ENCODE measurements at regions not wholly inside any gene's neighbourhood (a gene's known extent, or its start where the extent isn't known, plus 50 kb on each side); places are given as distances from the start of the nearest gene placed in this dataset.

DNA sequence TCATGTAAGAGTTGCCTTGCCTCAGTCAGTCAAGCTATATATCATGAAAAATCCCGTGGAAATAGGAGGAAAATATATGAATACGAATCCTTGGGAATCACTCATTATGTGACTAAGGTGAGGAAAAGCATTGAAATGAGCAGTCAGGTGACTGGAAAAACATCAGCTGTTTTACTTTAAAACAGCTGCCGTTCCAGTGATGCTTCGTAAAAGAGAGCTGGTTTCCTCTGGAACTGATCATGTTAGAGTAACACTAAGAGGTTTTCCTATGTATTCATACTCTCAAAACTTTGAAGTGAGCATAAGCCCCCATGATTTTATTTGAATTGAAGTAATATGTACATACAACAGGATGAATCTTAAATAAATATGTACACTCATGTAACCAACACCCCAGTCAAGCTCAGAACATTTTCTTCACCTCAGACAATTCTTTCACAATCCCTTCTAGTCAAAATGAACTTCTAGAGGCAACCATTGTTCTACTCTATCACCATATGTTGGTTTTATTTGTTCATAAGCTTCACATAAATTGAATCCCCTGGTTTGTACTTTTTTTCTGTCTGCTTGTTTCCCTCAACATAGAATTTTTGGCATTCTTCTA, 107.7 kb downstream of the SLC25A46 start:
- Histone ChIP-seq H3K27me3 (ENCODE audit: control insufficient read depth in 2 of 2, insufficient read depth in 2 of 2, low read length in 2 of 2) (no peaks in the 10 kb centered on the region), H3K36me3 (ENCODE audit: control insufficient read depth in 2 of 3, insufficient read depth in 3 of 3, low read length in 3 of 3) (no peaks in the 10 kb centered on the region), H3K4me3 (ENCODE audit: low read length) (no peak overlapping the region), H3K9me3 (ENCODE audit: control insufficient read depth in 2 of 3, low read length in 3 of 3) (no peaks in the 10 kb centered on the region), H3K27ac (ENCODE audit: low read depth, low read length) (no peak overlapping the region), H3K4me1 (ENCODE audit: control insufficient read depth in 2 of 2, insufficient read depth in 2 of 2, low read length in 2 of 2) (no peaks in the 10 kb centered on the region)
- CTCF ChIA-PET = no interaction called here
- intact Hi-C loops (cut with micrococcal nuclease) = no loop called here
- POLR2A ChIA-PET = no interaction called here
- ATAC-seq (no peak), DNase-seq (no peak)
- Mint-ChIP-seq H3K4me1 (no peaks in the 10 kb centered on the region), H3K9me3 (peaks cover 2 to 36% (median 5%) of the 10 kb centered on the region in 11 donors), H3K27ac (no peak overlapping the region), H3K36me3 (peaks cover 0 to 4% (median 0%) of the 10 kb centered on the region in 5 donors), H3K4me3 (no peak overlapping the region), H3K27me3 (peaks cover 0 to 9% (median 4%) of the 10 kb centered on the region in 5 donors)

DNA sequence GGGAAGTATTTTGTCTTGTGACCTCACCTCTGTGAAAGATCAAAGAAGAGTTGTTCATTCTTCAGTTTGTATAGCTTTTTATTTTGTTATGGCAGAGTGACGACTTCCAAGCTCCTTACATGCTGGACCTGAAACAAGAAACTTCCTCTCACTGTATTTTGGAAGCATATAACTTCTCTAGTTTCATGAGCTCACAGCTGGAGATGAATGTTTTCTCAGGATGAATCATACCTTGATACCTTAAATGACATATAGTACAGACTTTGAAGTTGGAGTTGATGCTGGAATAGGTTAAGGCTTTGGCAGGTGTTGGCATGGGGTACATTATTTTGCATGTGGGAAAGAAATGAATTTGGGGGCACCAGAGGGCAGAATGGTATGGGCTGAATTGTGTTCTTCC, 112.5 kb downstream of the SLC25A46 start:
- POLR2A ChIA-PET = no interaction called here
- intact Hi-C loops (cut with micrococcal nuclease) = no loop called here
- Histone ChIP-seq H3K36me3 (ENCODE audit: control insufficient read depth in 2 of 3, insufficient read depth in 3 of 3, low read length in 3 of 3) (no peaks in the 10 kb centered on the region), H3K27ac (ENCODE audit: low read depth, low read length) (no peak overlapping the region), H3K27me3 (ENCODE audit: control insufficient read depth in 2 of 2, insufficient read depth in 2 of 2, low read length in 2 of 2) (no peaks in the 10 kb centered on the region), H3K9me3 (ENCODE audit: control insufficient read depth in 2 of 3, low read length in 3 of 3) (no peaks in the 10 kb centered on the region), H3K4me3 (ENCODE audit: low read length) (no peak overlapping the region), H3K4me1 (ENCODE audit: control insufficient read depth in 2 of 2, insufficient read depth in 2 of 2, low read length in 2 of 2) (no peaks in the 10 kb centered on the region)
- Mint-ChIP-seq H3K9me3 (peaks cover 2 to 31% (median 5%) of the 10 kb centered on the region in 11 donors), H3K27me3 (peaks cover 0 to 28% (median 20%) of the 10 kb centered on the region in 5 donors), H3K27ac (no peak overlapping the region), H3K4me1 (no peaks in the 10 kb centered on the region), H3K36me3 (peaks cover 0 to 7% (median 0%) of the 10 kb centered on the region in 5 donors), H3K4me3 (no peak overlapping the region)
- no peak for DNase-seq
- ATAC-seq = no peak
- CTCF ChIA-PET = no interaction called here

DNA sequence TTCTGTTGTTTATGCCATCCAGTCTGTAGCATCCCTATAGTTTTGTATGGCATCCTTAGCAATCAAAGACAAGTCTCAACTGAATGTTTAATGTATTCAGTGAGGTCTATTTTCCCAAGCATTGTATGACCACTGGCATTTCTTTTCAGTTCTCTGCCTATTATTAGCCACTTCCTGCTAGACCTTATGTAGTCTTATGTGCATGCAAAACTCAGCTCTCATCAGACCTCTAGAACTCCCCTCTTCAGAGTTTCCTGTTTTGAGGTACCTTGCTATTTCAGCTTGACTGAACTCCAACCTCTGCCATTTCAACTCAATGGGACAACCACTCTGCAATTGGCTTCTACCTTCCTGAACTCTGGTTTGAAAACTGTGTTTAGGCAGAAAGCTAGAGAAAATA, 113.2 kb downstream of the SLC25A46 start:
- POLR2A ChIA-PET = no interaction called here
- intact Hi-C loops (cut with micrococcal nuclease) = no loop called here
- CTCF ChIA-PET = no interaction called here

DNA sequence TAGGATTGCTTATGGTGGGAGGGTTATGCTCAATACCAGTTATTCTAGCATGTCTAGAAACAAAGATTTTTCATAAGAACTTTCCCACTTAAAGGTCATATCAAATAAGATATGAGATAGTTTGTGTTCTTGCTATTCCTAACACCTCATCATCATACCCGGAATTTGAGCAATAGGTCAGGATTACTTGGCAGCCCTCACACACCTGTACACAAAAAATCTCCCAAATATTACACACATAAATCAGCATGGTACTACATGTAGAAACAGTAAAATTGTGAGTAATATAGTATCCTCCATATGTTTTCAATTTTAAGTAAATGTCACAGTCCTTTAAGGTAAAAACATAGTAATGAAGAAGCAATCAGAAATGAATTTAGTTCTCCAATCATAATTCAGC, 113.7 kb downstream of the SLC25A46 start:
- no peak overlapping the region for H3K4me3 Mint-ChIP-seq
- ATAC-seq (no peak), DNase-seq (no peak)
- Histone ChIP-seq H3K4me3 (ENCODE audit: low read length) (no peak overlapping the region), H3K9me3 (ENCODE audit: control insufficient read depth in 2 of 3, low read length in 3 of 3) (no peaks in the 10 kb centered on the region), H3K27ac (ENCODE audit: low read depth, low read length) (no peak overlapping the region), H3K4me1 (ENCODE audit: control insufficient read depth in 2 of 2, insufficient read depth in 2 of 2, low read length in 2 of 2) (no peaks in the 10 kb centered on the region), H3K27me3 (ENCODE audit: control insufficient read depth in 2 of 2, insufficient read depth in 2 of 2, low read length in 2 of 2) (no peaks in the 10 kb centered on the region), H3K36me3 (ENCODE audit: control insufficient read depth in 2 of 3, insufficient read depth in 3 of 3, low read length in 3 of 3) (no peaks in the 10 kb centered on the region)
- POLR2A ChIA-PET = no interaction called here
- intact Hi-C loops (cut with micrococcal nuclease) = no loop called here
- CTCF ChIA-PET = no interaction called here
- H3K9me3 Mint-ChIP-seq = peaks cover 0 to 31% (median 5%) of the 10 kb centered on the region in 11 donors
- no peak overlapping the region for H3K27ac Mint-ChIP-seq
- H3K27me3 Mint-ChIP-seq = peaks cover 0 to 32% (median 20%) of the 10 kb centered on the region in 5 donors
- no peaks in the 10 kb centered on the region for H3K4me1 Mint-ChIP-seq
- peaks cover 0 to 7% (median 0%) of the 10 kb centered on the region in 5 donors for H3K36me3 Mint-ChIP-seq

More for the DNA sequence above, 113.2 kb downstream of the SLC25A46 start:
- H3K27me3 Mint-ChIP-seq = peaks cover 0 to 32% (median 20%) of the 10 kb centered on the region in 5 donors
- no peak overlapping the region for H3K4me3 ChIP-seq (ENCODE audit: low read length)
- no peaks in the 10 kb centered on the region for H3K4me1 Mint-ChIP-seq
- no peaks in the 10 kb centered on the region for H3K9me3 ChIP-seq (ENCODE audit: control insufficient read depth in 2 of 3, low read length in 3 of 3)
- H3K4me1 ChIP-seq (ENCODE audit: control insufficient read depth in 2 of 2, insufficient read depth in 2 of 2, low read length in 2 of 2) = no peaks in the 10 kb centered on the region
- ATAC-seq = no peak
- no peak overlapping the region for H3K27ac Mint-ChIP-seq
- H3K27me3 ChIP-seq (ENCODE audit: control insufficient read depth in 2 of 2, insufficient read depth in 2 of 2, low read length in 2 of 2) = no peaks in the 10 kb centered on the region
- no peak overlapping the region for H3K4me3 Mint-ChIP-seq
- peaks cover 2 to 31% (median 5%) of the 10 kb centered on the region in 11 donors for H3K9me3 Mint-ChIP-seq
- H3K36me3 Mint-ChIP-seq = peaks cover 0 to 7% (median 0%) of the 10 kb centered on the region in 5 donors
- H3K36me3 ChIP-seq (ENCODE audit: control insufficient read depth in 2 of 3, insufficient read depth in 3 of 3, low read length in 3 of 3) = no peaks in the 10 kb centered on the region
- no peak for DNase-seq
- H3K27ac ChIP-seq (ENCODE audit: low read depth, low read length) = no peak overlapping the region

- Mint-ChIP-seq H3K27me3 (peaks cover 0 to 32% (median 21%) of the 10 kb centered on the region in 5 donors), H3K4me3 (no peak overlapping the region), H3K27ac (no peak overlapping the region), H3K36me3 (peaks cover 0 to 7% (median 0%) of the 10 kb centered on the region in 5 donors), H3K9me3 (peaks cover 0 to 28% (median 5%) of the 10 kb centered on the region in 11 donors), H3K4me1 (no peaks in the 10 kb centered on the region)
- POLR2A ChIA-PET = no interaction called here
- CTCF ChIA-PET = no interaction called here
- H3K36me3 ChIP-seq (ENCODE audit: control insufficient read depth in 2 of 3, insufficient read depth in 3 of 3, low read length in 3 of 3) = no peaks in the 10 kb centered on the region
- ATAC-seq = no peak
- H3K9me3 ChIP-seq (ENCODE audit: control insufficient read depth in 2 of 3, low read length in 3 of 3) = no peaks in the 10 kb centered on the region
- no peaks in the 10 kb centered on the region for H3K27me3 ChIP-seq (ENCODE audit: control insufficient read depth in 2 of 2, insufficient read depth in 2 of 2, low read length in 2 of 2)
- DNase-seq = no peak
- H3K4me1 ChIP-seq (ENCODE audit: control insufficient read depth in 2 of 2, insufficient read depth in 2 of 2, low read length in 2 of 2) = no peaks in the 10 kb centered on the region
- H3K27ac ChIP-seq (ENCODE audit: low read depth, low read length) = no peak overlapping the region
- intact Hi-C loops (cut with micrococcal nuclease) = no loop called here
- no peak overlapping the region for H3K4me3 ChIP-seq (ENCODE audit: low read length)
Measured at GRCh38 chr5:110853267-110853666, 114.5 kb downstream of the SLC25A46 start.

DNA sequence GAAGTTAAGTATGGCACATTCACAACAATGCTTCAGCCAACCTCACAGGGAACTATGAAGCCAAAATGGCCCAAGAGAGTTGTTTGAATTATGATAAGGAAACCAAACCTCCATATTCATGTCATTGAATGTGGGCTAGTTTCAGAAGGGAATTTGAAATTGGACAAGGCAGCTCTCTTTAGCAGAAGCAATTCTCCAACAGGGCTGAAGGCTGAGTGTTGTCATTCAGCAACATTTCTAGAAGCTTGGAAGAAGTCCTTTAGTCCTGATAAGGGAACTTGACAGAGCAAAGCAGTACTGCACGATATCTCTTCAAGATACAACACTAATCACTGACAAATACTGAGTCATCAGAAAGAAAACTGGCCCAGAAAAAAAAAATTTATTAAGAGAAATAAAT, 115.4 kb downstream of the SLC25A46 start:
- H3K4me3 ChIP-seq (ENCODE audit: low read length) = no peak overlapping the region
- no peak for ATAC-seq
- peaks cover 0 to 19% (median 4%) of the 10 kb centered on the region in 11 donors for H3K9me3 Mint-ChIP-seq
- H3K27ac ChIP-seq (ENCODE audit: low read depth, low read length) = no peak overlapping the region
- POLR2A ChIA-PET = no interaction called here
- no peaks in the 10 kb centered on the region for H3K36me3 ChIP-seq (ENCODE audit: control insufficient read depth in 2 of 3, insufficient read depth in 3 of 3, low read length in 3 of 3)
- intact Hi-C loops (cut with micrococcal nuclease) = no loop called here
- H3K9me3 ChIP-seq (ENCODE audit: control insufficient read depth in 2 of 3, low read length in 3 of 3) = no peaks in the 10 kb centered on the region
- H3K27me3 ChIP-seq (ENCODE audit: control insufficient read depth in 2 of 2, insufficient read depth in 2 of 2, low read length in 2 of 2) = no peaks in the 10 kb centered on the region
- CTCF ChIA-PET = no interaction called here
- no peak for DNase-seq
- peaks cover 0 to 7% (median 0%) of the 10 kb centered on the region in 5 donors for H3K36me3 Mint-ChIP-seq
- peaks cover 0 to 32% (median 21%) of the 10 kb centered on the region in 5 donors for H3K27me3 Mint-ChIP-seq
- H3K4me3 Mint-ChIP-seq = no peak overlapping the region
- no peak overlapping the region for H3K27ac Mint-ChIP-seq
- no peaks in the 10 kb centered on the region for H3K4me1 Mint-ChIP-seq
- H3K4me1 ChIP-seq (ENCODE audit: control insufficient read depth in 2 of 2, insufficient read depth in 2 of 2, low read length in 2 of 2) = no peaks in the 10 kb centered on the region

DNA sequence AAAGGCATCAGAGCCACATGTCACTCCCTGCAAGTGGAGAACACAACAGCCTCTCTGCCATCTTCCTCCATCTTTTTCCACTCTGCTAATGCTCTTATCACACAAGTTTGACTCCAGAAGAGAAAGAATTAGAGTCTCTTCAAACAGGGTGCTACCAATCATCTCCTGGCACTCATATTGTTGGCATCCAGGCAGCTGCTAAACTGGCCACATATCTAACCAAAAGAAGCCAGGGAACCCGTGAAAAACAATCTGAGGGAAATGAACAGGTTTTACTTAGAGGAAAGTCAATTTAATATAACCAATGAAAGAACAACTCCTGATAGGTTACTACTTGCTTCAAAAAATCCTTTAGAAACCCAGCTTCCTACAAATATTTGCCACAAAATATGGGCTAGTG, 117.2 kb downstream of the SLC25A46 start:
- H3K9me3 ChIP-seq (ENCODE audit: control insufficient read depth in 2 of 3, low read length in 3 of 3) = no peaks in the 10 kb centered on the region
- peaks cover 0 to 42% (median 21%) of the 10 kb centered on the region in 5 donors for H3K27me3 Mint-ChIP-seq
- H3K4me3 ChIP-seq (ENCODE audit: low read length) = no peak overlapping the region
- H3K27ac Mint-ChIP-seq = no peak overlapping the region
- H3K27me3 ChIP-seq (ENCODE audit: control insufficient read depth in 2 of 2, insufficient read depth in 2 of 2, low read length in 2 of 2) = no peaks in the 10 kb centered on the region
- ATAC-seq (no peak), DNase-seq (no peak)
- H3K4me3 Mint-ChIP-seq = no peak overlapping the region
- no peak overlapping the region for H3K27ac ChIP-seq (ENCODE audit: low read depth, low read length)
- POLR2A ChIA-PET = no interaction called here
- H3K36me3 ChIP-seq (ENCODE audit: control insufficient read depth in 2 of 3, insufficient read depth in 3 of 3, low read length in 3 of 3) = no peaks in the 10 kb centered on the region
- CTCF ChIA-PET = no interaction called here
- H3K36me3 Mint-ChIP-seq = peaks cover 0 to 7% (median 0%) of the 10 kb centered on the region in 5 donors
- intact Hi-C loops (cut with micrococcal nuclease) = no loop called here
- H3K9me3 Mint-ChIP-seq = peaks cover 0 to 6% (median 0%) of the 10 kb centered on the region in 11 donors
- H3K4me1 ChIP-seq (ENCODE audit: control insufficient read depth in 2 of 2, insufficient read depth in 2 of 2, low read length in 2 of 2) = no peaks in the 10 kb centered on the region
- H3K4me1 Mint-ChIP-seq = no peaks in the 10 kb centered on the region

Data from naive thymus-derived CD4-positive, alpha-beta T cell (primary cell).